DMS53 (cell line): ENCODE measurements at regions not wholly inside any gene's neighbourhood (a gene's known extent, or its start where the extent isn't known, plus 50 kb on each side); places are given as distances from the start of the nearest gene placed in this dataset.
"Not testable (repeated sequence)": the region's sequence is repeated elsewhere in the genome, so short reads cannot be mapped to it uniquely, and the experiment has no call there.

Experiments used
- DNase-seq: peaks from one replicate; lab custom pipeline; 2025; lab: John Stamatoyannopoulos, UW

GRCh38 chr5:27491746-27492439 lies 453.5 kb upstream of the CDH9 start:
- no peak for DNase-seq

GRCh38 chr5:27491047-27491446 lies 452.7 kb upstream of the CDH9 start:
- DNase-seq: peak; percentile 44

GRCh38 chr5:27489701-27490100 lies 451.3 kb upstream of the CDH9 start:
- no peak for DNase-seq

- DNase-seq: no peak
These were observed 444.3 kb upstream of the CDH9 start for GRCh38 chr5:27482663-27483062.

- DNase-seq: no peak
These were observed 441.5 kb upstream of the CDH9 start for GRCh38 chr5:27479859-27480258.

- no peak for DNase-seq
These were observed 439.2 kb upstream of the CDH9 start for GRCh38 chr5:27477550-27477949.

GRCh38 chr5:27476356-27476988 lies 438.1 kb upstream of the CDH9 start:
- DNase-seq: peak; percentile 36

- no peak for DNase-seq
These were observed 436.7 kb upstream of the CDH9 start for GRCh38 chr5:27475063-27475462.

GRCh38 chr5:27474395-27474794 lies 436.0 kb upstream of the CDH9 start:
- DNase-seq: no peak

- DNase-seq: no peak
These were observed 435.6 kb upstream of the CDH9 start for GRCh38 chr5:27474047-27474309.

- no peak for DNase-seq
These were observed 435.1 kb upstream of the CDH9 start for GRCh38 chr5:27473307-27474046.

GRCh38 chr5:27472871-27473270 lies 434.5 kb upstream of the CDH9 start:
- no peak for DNase-seq

- peak; percentile 68 for DNase-seq
These were observed 433.8 kb upstream of the CDH9 start for GRCh38 chr5:27472000-27472763.

- no peak for DNase-seq
These were observed 428.6 kb upstream of the CDH9 start for GRCh38 chr5:27466959-27467358.

- DNase-seq: no peak
These were observed 426.8 kb upstream of the CDH9 start for GRCh38 chr5:27465140-27465539.

GRCh38 chr5:27463446-27464149 lies 425.2 kb upstream of the CDH9 start:
- DNase-seq: no peak

- no peak for DNase-seq
These were observed 424.6 kb upstream of the CDH9 start for GRCh38 chr5:27462936-27463335.

GRCh38 chr5:27458287-27458686 lies 419.9 kb upstream of the CDH9 start:
- no peak for DNase-seq

GRCh38 chr5:27451377-27451776 lies 413.0 kb upstream of the CDH9 start:
- DNase-seq: no peak

GRCh38 chr5:27450607-27451006 lies 412.2 kb upstream of the CDH9 start:
- DNase-seq: peak; percentile 86

- not testable (repeated sequence) for DNase-seq
These were observed 401.0 kb upstream of the CDH9 start for GRCh38 chr5:27439383-27439782.

GRCh38 chr5:27437594-27438200 lies 399.3 kb upstream of the CDH9 start:
- DNase-seq: peak; percentile 87
